Fibroblast of skin of abdomen (primary cell): ENCODE measurements at regions not wholly inside any gene's neighbourhood (a gene's known extent, or its start where the extent isn't known, plus 50 kb on each side); places are given as distances from the start of the nearest gene placed in this dataset.
A peak's percentile ranks its signal among the peaks of the same experiment; 100 is the strongest.

ENCODE experiments used
- DNase-seq: peaks from one replicate; pipeline ENCODE4 v3.0.0-alpha.2; 2013

DNA sequence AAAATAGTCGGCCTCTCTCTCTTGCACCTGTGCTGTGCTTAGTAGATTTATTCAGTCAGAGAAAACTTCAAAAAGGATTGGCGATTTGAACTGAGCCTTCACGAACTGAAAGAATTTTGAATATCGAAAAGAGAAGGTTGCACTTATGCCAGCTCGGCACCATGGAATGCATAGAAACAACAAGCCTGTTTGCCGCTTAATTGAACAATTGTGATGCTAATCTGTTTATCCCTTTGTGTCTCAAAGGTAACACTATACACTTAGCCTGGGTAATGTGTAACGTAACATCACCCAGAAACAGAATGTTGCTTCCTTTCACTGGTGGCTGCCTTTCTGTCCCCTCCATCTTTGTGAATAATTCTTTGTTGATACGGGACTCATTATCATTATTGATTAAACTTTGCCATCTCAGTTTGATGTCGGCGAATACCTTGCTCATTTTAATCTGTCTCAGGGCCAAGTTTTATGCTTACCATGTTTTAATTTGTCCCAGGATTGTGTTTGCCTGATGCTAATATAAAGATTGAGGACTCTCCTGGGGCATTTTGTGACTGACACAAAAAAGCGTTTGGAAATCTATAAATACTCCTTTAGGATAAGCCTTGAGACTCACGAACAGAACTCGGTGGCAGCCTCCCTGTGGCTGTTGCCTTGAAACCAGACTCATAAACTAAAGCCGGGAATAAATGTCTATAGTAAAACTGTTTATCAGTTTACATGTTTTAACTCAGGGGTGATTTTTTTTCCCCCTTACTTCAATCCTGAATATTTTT is 400.5 kb downstream of the RAPGEF2 start:
- no peak for DNase-seq

DNA sequence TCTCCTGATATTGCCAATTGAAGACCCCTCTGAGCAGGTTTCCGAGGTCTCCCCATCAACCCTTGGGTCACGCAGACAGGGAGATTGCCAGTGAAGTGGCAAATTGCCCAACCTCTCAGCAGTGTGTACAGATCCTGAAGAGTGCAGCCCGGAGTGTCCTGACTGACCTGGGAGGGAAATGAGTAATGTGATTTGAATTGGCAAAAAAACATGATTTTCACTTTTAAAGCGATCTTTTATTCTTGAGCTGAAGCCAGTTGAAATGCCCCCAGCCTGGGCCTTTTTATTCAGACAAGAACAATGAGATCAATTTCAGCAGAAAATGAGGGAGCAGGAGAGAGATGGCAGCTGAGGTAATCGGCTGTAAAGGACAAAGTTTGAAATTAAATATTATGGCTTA is 401.8 kb downstream of the RAPGEF2 start:
- peak; percentile 26 for DNase-seq

DNA sequence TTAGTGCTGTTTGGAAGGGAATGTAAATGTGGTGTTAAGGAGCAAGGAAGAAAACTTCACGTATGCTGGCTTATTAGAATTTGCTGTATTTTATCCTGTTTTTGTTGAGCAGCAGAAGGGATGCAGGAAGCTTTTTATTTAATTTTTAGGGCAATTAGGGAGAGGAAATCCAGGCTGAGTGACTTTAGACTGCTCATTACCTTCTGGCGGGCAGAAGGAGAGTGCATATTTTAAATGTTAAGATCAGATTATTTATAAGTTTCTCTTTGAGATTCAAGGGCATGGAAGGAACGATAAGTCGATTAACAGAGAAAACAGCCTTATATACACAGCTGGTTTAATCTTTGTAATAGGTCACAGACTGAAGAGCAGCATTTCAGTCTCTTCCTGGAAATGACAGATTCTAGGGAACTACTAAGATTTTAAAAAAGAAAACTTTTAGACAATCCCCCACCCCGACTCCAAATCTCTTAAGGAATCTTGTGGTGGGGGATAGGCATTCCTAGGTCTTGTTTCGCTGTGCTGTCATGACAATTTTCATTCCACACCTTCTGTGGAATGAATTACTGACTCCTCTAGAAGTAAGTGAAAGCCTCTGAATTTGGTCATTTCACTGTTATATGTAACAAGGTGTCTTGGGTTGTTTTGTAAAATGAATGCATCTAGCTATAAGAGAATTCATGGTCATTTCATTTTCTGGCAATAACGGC is 402.5 kb downstream of the RAPGEF2 start:
- DNase-seq = peak; percentile 42

DNA sequence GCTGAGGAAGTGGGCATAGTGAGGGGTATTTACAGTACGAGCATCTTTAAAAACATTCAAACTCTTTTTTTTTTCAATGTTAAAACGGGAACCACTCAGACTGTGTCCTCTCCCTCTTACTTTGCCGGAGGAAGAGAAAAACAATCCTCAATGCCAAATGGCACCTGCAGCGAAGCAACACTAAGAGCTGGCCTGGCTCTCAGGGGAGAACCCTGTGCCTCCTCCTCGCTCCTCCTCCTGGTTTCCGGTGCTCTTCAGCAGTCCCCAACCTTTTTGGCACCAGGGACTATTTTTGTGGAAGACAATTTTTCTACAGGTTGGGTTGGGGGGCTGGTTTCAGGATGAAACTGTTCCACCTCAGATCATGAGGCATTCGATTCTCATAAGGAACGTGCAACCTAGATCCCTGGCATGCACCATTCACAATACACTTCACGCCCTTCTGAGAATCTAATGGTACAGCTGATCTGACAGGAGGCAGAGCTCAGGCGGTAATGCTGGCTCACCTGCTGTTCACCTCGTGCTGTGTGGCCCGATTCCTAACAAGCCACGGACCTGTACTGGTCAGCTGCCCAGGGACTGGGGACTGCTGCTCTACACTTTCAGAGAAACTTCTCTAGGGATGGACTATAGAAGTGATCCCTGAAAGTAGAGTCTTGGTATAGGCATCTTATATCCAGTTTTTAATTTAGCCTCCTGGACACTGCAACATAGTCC is 404.1 kb downstream of the RAPGEF2 start:
- DNase-seq = no peak

DNA sequence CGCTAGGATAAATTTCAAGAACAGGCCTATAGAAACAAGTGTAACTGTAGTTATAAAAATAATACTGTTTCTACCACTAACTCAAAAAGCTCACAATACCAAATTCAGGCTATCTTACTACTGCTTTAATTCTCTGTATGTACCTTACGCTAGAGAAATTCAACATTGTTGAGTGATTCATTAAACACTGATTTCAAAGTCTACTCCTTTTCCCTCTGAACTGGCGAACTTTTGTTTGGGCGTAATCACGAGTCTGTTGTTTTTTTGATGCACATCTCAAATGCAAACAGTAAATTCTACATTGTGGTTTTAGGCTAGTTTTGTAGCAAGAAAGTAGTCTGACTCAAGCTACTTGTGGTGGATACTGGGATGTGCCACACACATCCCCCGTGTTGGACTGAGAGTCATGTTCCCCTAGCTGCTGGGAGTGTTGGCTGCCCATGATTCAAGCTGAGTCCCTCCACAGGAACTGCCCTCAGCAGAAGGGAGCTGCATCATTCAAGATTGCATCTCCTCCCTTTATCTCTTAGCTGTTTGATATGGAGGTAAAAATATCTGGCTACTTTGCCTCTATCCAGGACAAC is 406.1 kb downstream of the RAPGEF2 start:
- DNase-seq = peak; percentile 44

DNA sequence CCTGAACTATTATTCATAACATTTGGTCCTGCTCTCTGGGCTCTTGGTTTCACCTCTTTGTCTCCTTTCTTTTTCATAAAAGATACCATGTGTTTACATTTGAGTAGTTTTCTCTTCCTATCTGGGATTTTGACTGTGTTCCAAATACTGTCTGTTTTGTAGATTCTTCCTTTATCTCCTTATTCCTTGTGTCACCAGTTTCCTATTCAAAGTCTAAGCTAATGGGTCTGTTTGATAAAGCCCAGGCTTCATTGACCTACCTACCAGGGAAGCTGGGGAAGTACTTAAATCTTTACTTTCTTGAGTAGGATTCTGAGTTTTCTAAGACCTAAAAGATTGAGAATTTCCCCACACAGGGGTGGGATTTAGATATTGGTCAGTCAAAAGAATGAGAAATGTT is 409.5 kb downstream of the RAPGEF2 start:
- DNase-seq = no peak

DNA sequence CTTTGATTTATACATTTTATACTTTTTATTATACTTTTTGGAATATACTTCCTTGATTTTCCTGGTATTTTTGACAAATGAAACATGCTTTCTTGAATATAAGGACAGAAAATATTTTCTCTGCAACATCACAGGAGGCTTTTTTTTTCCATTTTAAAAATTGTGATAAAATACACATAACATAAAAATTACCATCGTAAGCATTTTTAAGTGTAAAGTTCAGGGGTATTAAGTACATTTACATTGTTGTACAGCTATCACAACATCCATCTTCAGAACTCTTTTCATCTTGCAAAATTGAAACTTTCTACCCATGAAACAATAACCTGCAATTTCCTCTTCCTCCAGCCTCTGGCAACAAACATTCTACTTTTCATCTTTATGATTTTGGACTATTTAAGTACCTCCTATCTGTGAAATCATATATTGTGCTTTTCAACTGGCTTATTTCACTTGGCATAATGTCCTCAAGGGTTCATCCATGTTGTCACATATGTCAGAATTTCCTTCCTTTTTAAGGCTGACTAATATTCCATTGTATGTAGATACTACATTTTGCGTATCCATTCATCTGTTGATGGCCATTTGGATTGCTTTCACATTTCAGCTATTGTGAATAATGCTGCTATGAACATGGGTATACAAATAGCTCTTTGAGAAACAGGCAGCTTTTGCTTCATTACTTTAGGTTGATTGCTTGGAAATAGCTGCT is 412.6 kb downstream of the RAPGEF2 start:
- DNase-seq = no peak

DNA sequence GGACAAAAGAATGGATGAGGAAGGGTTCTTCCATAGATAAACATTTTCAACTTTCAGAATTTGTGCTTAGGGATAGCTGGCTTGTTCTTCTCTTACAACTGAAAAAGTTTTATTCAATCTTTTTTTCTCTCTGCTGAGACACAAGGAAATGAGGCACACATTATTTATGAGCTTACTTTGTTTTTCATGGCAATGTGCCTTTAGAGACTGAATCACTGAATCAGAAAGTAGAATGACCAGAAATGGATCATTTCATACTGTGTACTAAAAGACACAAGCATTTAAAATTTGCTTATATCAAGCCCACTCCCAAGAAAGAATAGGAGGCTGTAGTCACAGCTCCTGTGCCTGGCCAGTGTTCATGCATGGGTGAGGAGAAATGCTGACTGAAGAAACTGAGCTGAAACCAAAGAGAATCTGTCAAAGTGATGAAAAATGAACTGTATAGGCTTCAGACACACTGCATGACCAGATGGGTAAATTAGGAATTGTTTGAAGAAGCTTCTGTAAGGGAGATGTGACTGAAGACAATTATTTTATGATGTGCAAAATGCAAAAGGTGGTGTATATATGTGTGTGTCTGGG is 413.8 kb downstream of the RAPGEF2 start:
- DNase-seq = peak; percentile 65

DNA sequence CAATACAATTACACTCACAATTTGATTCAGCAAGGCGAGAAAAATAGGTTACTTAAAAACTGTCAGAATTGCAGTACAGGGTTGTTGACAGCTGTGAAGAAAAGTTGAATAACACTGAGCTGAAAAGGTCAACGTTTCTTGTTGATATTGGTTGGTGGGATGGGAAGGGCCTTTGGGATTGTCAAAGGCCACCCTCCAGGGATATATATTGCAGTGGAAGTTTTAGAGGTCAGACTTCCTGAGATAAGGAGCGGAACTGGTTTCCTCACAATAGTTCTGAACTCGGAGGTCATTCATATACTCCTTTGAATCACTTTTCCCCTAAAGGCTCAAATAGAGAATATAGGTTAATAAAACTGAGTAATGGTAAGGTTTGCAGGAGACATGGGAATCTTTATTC is 417.2 kb downstream of the RAPGEF2 start:
- DNase-seq = no peak

DNA sequence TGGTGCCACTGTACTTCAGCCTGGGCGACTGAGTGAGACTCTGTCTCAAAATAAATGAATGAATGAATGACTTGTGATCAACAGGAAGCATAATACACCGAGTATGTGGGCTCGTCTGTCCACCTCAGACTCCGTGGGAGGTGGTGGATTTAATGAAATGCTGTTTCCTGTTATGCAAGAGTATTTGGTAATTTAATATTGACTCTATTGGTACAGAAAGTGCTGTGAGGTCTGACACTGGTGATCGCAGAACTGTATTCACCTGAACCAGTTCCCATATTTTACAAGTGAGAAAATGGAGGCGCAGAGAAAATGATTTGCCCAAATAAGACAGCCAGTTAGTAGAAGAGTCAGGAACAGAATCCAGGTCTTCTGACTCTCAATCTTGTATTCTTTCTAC is 423.3 kb downstream of the RAPGEF2 start:
- DNase-seq = no peak

DNA sequence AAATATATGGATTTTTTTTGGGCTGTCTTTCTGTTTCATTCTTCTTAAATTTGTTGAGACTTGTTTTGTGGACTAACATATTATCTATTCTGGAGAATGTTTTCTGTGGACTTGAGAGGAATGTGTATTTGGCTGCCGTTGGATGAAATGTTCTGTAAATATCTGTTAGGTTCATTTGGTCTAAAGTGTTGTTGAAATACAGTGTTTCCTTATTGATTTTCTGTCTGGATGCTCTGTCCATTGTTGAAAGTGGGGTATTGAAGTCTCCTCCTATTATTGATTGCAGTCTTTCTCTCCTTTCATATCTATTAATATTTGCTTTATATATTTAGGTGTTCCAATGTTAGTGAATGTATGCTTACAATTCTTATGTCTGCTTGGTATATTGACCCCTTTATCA is 431.8 kb downstream of the RAPGEF2 start:
- no peak for DNase-seq

DNA sequence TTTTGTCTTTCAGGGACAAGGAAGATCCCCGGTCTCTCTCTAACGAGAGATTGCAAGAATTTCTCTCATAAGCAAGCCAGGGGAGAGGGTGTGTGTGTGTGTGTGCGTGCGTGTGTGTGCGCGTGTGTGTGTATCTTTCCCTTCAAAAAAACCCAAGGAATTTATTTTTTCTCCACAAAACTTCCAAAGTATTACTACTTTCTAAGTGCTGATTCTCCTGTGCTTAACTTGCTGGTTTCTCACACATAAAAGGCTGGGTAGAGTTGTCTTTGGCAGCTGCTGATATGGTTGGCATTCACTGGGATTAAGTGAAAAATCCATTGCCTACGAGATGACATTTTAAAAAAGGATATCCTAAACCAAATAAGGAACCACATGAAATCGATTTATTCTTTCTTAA is 435.7 kb downstream of the RAPGEF2 start:
- DNase-seq = no peak

DNA sequence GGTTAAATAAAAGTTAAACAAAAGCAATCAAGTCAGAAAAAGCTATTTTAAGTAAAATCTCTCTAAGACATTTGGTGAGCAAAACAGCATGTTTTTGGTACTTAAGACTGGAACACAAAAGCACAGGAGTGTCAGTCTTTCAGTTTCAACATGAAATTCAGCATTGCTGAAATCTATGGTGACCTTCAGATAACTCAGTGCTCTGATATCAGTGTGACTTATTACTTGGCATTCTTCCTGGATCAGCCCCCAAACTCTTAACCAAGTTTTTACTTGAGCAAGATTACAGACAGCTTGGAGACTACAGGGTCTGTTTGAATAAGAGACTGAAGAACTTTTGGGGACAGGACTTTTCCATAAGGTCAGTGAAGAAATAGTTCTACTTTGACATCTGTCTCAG is 437.2 kb downstream of the RAPGEF2 start:
- DNase-seq = no peak

DNA sequence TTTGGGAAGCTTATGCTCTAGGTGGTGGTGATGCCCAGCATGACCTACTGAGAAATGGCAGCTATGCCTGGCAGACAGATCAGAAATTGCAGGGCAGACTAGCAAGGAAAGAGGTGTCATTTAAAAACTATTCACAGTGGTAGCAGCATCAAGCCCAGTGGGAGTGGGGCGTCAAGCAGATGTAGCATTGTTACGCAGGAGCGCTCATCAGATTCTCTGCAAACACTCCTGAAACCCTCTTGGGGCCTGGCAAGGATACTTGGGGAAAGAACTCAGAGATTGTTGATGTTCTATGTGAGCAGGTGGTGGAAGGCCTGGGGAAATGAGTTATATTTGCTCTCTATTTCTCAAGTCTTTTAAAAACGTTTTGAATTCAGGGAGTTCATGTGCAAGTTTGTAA is 437.6 kb downstream of the RAPGEF2 start:
- no peak for DNase-seq

DNA sequence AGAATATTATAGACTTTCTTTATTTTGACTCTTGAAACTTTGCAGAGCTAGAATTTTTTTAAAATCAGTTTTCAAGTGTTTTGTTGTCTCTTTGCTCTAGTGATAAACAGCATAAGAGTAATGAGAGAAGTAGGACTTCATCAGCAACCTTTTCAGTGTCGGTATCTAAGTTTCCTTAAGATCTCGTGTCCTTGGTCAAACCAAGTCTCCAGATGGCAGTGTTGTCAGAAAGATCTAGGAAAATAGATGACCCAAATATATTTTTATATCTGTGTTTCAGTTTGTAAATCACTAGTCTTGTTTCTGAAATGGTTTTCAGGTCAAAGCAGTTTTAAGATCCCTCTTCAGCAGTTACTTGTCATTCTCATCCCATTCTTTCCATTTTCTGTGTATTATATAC is 438.3 kb downstream of the RAPGEF2 start:
- DNase-seq = no peak

DNA sequence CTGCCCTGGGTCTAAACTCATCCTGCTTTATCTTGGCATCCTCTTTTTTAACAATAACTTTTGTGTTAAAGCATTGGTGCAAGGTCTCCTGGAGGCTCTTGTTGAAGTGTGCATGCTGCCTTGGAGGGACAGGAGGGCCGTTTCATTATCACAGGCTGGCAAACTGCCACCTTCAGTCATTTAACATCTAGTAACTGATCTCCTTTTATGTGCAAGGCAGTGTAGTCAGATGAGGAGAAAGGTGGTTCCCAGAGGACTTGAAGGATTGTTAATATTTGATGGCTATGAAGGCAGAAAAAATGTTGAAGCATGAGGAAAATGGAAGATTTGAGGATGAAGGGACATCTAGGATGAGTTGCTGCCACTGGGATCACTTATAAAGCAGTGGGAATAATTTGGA is 439.4 kb downstream of the RAPGEF2 start:
- DNase-seq = no peak

DNA sequence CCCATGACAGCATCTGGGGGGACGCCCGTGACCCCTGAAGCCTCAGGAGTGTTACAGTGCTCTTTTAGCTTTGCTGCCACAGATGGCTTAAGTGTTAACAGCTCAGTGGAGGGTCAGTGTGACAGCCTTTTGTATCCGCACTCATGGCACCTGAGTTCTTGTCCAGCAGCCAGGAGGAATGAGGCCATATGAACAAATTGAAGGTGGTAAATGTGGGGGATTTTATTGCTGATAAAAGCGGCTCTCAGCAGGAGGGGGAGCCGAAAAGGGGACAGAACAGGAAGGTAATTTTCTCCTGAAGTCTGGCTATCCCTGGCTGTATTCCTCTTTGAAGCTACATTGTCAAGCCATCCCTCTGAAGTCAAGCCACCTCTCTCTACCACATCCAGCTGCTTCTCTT is 441.0 kb downstream of the RAPGEF2 start:
- DNase-seq = no peak

DNA sequence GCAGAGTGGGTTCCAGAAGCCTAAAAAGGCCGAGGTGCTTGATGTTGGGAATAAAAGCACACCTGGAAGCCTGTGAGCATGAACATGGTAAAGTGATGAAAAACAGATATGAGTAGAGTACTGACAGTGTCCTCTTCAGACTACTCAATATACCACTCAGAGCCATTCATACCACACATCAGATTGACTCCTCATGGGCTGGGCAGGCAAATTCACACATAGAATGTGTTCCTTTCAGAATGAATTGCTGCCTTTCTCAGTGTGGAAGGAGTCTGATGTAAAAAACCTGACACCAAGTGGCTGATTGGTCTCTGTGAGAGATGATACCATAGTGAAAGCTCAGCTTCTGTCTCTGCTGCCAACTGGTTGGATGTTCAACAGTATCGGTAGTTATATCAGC is 442.7 kb downstream of the RAPGEF2 start:
- no peak for DNase-seq

DNA sequence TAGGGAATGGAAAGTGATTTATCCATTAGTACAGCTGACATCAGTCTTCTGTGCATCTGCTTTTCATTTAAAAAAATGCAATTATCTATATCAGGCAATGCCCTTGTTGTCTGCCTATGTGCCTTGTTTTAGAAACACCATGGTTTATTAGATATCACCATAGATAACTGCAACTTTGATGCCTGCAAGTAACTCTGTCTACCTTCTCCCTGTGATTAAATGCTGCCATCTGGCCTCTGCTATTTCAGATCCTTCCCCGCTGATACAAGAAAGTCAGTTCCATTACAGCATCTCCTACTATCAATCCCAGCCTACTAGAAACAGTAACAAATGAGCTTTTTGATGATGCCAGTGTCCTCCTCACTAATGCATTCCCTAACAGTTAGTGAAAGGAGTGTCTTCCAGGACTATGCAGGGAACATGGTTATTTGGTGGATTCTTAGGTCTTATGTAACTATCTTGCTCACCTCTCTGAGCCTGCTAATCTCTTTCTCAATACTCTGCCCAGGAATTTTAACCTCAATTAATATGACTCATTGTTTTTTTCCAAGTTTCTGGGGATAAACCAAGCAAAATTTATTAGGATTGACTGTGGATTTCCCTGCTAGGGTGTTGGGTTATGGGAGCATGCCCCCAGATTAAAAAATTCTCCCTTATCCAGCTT is 444.9 kb downstream of the RAPGEF2 start:
- peak; percentile 62 for DNase-seq

DNA sequence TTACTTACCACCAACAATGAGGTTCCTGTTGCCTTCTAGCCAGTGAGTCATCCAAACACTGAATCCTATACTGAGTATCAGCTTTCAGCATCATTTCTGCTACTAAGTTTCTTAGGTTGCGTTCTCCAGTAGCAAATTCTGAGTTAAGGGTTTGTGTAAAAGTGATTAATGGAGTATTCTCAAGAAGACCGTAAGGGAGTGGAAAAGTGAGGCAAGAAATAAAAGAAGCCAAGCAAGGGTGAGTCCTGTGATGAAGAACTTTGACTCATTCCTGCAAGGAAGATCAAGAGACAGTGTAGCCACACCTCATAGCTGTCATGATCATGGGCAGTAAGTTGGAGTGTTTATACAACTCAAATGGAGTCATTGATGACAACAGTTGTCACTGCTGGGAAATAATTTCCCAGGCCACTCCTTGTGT is 446.2 kb downstream of the RAPGEF2 start:
- peak; percentile 24 for DNase-seq

DNA sequence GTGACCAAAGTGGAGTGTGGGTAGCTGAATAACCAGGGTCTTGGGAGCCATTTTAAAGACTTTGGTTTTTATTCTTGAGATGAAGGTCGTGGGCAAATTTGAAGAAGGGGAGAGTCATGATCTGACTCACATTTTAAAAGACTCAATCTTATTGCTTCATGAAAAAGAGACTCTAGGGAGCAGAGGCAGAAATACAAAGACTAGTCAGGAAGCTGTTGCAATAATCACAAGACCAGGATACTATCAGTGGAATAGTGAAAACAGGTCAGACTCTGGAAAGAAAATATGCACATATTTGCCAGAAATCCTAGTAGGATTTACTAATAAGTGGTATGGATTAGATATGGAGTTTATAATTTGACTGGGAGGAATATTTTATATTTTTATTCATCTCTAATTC is 448.4 kb downstream of the RAPGEF2 start:
- peak; percentile 23 for DNase-seq
